HG02798 (cell line): ENCODE measurements at regions not wholly inside any gene's neighbourhood (a gene's known extent, or its start where the extent isn't known, plus 50 kb on each side); places are given as distances from the start of the nearest gene placed in this dataset.
A peak's percentile ranks its signal among the peaks of the same experiment; 100 is the strongest.
"Not testable (repeated sequence)": the region's sequence is repeated elsewhere in the genome, so short reads cannot be mapped to it uniquely, and the experiment has no call there.

Source experiments
- ATAC-seq: cut with Tn5 transposase; IDR thresholded peaks from one replicate; pipeline ENCODE4 v1.9.1; 2021; ENCODE audit warnings: mild to moderate bottlenecking; ENCODE audit not compliant: unreplicated experiment, poor library complexity

GRCh38 chr5:87170799-87171198 is 96.9 kb upstream of the RASA1 start:
- ATAC-seq = no peak

GRCh38 chr5:87182649-87183048 is 85.0 kb upstream of the RASA1 start:
- no peak for ATAC-seq

- ATAC-seq = no peak
Observed at GRCh38 chr5:87183896-87184295, 83.8 kb upstream of the RASA1 start.

DNA sequence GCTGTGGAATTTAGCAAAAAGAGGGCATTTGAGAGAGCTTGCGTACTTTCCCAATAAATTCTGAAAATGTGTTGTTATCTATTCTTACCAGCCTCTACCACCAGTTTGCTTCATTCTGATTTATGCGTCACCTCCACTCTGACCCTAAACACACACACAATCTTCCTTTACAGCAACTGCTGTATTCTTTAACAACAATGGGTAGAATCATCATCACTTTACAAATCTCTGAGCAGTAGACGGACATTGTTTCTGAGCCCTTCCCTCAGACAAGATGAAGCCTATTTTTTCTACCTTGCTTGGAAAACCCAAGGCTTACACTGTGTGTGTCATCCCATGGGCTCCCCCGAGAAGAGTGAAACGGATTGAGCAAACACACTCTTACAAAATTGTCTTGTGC is 83.1 kb upstream of the RASA1 start:
- ATAC-seq = no peak

DNA sequence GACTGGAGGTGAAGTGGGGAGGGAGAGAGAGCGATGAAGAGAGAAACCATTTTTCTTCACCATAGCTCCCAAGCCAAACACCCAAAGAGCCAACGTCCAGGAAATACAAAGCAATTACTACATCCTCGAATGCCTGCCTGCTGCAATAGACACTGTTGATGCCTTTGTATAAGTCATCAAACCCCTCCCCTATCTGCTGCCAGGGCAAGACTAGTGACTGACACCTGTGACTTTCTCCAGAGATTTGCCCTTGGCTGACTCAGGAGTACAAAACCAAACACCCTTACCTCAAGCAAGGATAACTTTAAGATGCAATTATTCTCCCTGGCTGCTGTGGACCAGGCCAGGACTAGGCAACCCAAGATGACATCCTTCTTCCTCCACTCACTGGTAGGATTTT is 81.8 kb upstream of the RASA1 start:
- ATAC-seq = no peak

- ATAC-seq = no peak
Observed at GRCh38 chr5:87188391-87188790, 79.3 kb upstream of the RASA1 start.

GRCh38 chr5:87190041-87190440 is 77.6 kb upstream of the RASA1 start:
- no peak for ATAC-seq

DNA sequence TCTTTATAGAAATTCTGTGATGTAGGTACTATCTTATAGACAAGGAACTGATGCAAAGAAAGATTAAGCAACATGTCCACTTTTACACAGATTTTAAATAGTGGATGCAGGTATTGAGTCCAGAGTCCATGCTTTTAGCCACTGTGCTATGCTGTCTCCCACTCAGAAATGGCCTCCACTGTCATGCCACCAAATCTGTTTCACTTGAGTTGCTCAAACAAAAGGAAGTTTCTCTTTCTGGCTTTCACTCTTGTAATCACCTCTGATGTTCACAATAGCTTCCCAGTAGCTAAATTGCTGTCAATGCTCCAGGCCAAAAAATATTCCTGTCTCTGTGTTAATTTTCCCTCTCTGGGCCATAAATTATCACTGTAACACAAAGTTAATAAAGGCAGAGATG is 77.0 kb upstream of the RASA1 start:
- peak; percentile 68 for ATAC-seq

DNA sequence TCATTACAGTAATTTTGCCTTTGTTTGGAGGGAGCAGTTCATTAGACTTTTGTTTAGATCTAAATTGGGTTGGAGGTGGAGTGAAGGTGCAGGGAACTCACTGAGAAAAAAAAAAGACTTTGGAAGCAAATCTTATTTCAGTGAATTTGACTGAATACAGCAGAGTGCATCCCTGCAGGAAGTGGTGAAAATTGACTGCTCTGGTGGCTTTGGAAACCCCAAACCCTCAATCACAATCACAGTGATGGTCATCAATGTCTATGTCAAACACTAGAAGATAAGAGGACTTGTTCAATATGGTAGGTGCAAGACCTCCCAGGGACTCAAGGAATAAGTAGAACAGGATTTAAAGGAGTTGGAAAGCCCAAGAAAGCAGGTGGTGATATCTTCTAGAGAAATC is 76.0 kb upstream of the RASA1 start:
- ATAC-seq = no peak

DNA sequence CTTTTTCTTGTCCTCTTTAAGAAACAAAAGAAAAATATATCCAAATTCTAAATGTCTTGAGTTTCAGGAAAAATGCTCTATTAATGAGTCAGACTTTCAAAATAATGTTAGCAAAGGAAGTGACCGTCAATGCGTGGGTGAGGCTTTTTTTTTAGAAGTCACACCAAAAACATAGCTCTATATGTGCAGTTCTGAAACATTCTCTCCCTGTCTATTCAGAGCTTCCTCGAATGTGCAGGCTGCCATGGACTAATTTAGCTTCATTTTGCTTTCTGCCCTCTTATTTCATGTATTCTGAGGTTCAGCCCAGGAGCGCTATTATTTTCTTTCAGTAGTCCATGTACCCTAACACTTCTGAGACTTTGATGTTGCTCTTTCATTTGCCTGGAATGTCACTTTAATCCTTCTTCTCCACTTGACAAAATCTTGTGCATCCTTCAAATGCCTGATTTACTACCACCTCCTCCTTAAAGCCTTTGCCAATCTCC is 72.5 kb upstream of the RASA1 start:
- ATAC-seq = peak; percentile 55

DNA sequence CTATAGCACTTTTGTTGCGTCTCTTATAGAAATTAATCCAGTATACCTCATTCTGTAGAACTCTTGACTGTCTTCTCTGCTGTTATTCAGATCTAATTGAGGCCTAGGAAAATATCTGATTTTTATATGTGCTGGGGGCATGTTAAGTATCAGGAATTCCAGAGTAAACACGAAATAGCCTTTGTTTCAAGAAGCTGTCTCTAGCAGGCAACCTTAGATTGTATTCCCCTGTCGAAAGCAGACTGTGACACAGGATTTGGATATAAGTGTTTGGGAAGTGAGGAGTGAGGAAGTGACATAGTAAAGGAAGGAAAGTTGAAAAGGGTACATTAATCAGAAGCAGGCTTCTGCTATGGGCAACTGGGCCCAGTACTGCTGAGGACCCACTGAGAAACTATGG is 72.1 kb upstream of the RASA1 start:
- no peak for ATAC-seq

GRCh38 chr5:87198010-87198409 is 69.7 kb upstream of the RASA1 start:
- ATAC-seq = no peak

DNA sequence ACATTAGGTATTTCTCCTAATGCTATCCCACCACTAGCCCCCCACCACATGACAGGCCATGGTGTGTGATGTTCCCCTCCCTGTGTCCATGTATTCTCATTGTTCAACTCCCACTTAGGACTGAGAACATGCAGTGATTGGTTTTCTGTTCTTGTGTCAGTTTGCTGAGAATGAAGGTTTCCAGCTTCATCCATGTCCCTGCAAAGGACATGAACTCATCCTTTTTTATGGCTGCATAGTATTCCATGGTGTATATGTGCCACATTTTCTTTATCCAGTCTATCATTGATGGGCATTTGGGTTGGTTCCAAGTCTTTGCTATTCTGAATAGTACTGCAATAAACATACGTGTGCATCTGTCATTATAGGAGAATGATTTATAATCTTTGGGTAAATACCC is 68.4 kb upstream of the RASA1 start:
- not testable (repeated sequence) for ATAC-seq

DNA sequence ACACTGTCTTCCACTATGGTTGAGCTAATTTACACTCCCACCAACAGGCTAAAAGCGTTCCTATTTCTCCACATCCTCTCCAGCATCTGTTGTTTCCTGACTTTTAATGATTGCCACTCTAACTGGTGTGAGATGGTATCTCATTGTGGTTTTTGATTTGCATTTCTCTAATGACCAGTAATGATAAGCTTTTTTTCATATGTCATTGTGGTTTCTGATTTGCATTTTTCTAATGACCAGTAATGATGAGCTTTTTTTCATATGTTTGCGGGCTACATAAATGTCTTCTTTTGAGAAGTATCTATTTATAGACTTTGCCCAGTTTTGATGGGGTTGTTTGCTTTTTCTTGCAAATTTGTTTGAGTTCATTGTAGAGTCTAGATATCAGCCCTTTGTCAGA is 68.0 kb upstream of the RASA1 start:
- not testable (repeated sequence) for ATAC-seq

DNA sequence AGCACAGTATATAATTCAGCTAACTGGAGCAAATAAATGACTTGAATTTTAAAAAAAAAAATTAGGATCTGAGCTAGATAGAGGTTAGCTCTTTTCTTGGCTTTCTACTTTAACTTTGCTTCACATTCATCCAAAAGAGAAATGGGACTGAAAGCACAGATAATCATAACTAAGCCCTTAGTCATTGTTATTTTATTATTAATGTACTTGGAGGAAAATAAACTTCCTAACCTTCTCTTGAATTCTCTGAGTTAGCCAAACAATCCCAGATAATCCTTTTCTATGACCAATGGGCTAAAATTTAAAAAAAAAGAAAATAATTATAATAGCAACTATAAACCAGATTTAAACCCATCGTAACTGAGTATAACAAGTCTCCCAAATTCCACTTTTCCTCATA is 57.6 kb upstream of the RASA1 start:
- no peak for ATAC-seq

GRCh38 chr5:87210743-87211142 is 56.9 kb upstream of the RASA1 start:
- no peak for ATAC-seq

DNA sequence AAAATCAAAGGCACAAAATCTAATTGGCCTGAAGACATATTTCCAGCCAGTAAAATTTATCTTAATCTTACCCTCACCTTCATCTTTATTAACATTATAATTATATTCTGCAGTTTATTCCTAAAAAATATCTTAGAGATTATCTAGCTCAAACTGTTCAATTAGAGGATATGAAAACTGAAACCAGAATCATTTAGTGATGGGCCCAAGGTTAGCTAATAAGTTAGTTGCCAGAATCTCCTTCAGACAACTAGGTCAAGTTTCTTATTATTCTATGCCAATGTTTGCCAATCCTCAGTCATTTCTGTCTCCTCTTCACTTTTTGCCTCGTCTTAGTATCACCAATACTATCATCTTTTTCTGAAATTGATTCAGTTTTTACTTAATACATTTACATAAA is 56.0 kb upstream of the RASA1 start:
- no peak for ATAC-seq

- ATAC-seq = not testable (repeated sequence)
Observed at GRCh38 chr5:87212183-87212582, 55.5 kb upstream of the RASA1 start.

DNA sequence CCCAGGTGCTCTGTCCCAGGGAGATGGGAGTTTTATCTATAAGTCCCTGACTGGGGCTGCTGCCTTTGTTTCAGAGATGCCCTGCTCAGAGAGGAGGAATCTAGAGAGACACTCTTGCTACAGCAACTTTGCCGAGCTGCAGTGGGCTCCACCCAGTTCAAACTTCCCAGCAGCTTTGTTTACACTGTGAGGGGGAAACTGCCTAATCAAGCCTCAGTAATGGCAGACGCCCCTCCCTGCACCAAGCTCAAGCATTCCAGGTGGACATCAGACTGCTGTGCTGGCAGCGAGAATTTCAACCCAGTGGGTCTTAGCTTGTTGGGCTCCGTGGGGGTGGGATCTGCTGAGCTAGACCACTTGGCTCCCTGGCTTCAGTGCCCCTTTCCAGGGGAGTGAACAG is 50.2 kb upstream of the RASA1 start:
- ATAC-seq = not testable (repeated sequence)
